ENCODE measurements at regions not wholly inside any gene's neighbourhood (a gene's known extent, or its start where the extent isn't known, plus 50 kb on each side); places are given as distances from the start of the nearest gene placed in this dataset.

DNA sequence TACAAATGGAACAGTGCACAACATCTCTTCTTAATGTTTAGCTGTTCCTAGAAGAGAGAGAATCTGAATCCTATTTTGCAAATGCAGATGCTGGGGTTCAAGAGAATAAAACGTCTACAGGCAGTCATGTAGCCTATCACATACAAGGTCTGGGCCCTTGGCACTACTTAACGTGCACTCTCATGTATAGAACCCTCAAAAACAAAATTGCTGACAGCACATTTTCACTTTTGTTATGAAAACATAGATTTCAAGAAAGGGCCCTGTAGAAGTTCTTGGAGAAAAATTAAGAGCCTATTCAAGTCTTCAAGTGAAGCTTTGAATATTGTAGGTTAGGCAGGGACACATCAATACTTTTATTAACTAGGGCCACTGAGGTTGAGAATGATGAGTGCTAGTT, 504.3 kb upstream of the FAM98A start:
- DNase-seq (ENCODE audit: low read depth): no peak

DNA sequence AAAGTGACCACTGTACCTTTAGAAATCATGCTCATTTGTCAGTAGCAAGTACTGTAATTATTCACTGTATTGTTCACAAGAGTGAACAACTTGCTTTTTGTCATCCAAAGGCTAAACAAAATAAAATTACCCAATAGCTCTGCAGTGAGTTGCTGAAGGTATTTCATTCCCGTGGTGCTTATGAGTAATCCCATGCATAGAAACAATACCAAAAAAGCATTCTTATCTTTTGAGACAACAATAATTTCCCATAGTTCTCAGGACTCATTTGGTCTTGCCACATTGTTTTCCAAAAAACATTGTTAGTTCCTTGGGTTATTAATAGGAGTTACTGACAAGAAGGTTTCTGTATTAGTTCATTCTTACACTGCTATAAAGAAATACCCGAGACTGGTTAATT, 503.2 kb upstream of the FAM98A start:
- no peak for DNase-seq (ENCODE audit: low read depth)

DNA sequence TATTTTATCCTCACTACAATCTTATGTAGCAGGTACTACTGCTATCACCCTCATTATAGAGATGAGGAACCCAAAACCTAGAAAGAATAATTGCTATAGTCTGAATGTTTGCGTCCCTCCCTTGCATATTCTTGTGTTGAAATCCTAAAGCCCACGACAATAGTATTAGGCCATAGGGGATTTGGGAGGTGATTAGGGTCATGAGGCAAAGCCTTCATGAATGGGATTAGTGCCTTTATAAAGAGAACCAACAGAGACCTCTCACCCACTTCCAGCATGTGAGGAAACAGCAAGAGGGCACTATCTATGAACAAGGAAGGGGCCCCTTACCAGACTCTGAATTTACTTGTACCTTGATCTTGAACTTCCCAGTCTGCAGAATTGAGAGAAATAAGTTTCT, 500.3 kb upstream of the FAM98A start:
- DNase-seq (ENCODE audit: low read depth): no peak

DNA sequence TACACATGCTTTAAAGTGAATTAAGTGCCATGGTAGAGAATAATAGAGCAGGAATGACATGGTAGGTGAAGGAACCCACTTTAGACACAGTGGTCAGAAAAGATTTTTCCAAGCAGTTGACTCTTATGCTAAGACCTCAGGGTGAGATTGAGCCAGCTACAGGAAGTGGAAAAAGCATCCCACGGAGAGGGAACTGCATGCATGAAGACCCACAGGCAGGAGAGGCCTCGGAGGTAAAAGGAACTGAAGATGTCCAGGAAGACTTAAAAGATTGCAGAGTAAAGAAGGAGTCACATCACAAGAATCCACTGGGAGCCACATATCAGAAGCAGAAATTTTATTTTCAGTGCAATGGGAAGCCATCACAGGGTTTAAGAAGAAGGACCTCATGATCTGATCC, 499.2 kb upstream of the FAM98A start:
- DNase-seq (ENCODE audit: low read depth): no peak

DNA sequence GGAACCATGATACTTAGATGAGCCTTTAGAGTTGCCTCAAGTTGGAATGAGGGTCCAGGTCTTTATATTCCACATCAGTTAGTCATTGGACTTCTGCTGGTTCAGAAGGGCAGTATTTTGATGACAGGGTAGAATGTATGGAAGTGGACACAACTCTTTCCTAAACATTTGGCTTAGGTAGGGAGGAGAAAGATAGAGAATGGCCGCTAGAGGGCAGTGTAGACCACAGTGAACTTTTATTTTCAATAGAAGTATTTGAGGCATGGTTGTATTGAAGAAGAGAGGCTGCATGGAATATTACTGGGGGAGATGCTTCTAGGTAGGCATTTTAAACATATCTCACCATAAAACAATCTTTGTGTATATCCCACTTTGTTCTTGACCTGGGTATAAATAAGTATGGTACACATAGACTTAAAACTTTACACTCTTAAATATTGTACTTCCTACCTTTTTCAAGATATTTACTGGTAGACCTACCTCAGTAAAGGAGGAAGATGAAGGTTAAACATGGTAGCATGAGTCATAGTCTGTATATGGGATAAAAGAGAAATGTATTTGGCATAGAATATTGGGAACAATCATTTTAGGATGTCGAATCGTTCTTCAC, 497.6 kb upstream of the FAM98A start:
- no peak for DNase-seq (ENCODE audit: low read depth)

DNA sequence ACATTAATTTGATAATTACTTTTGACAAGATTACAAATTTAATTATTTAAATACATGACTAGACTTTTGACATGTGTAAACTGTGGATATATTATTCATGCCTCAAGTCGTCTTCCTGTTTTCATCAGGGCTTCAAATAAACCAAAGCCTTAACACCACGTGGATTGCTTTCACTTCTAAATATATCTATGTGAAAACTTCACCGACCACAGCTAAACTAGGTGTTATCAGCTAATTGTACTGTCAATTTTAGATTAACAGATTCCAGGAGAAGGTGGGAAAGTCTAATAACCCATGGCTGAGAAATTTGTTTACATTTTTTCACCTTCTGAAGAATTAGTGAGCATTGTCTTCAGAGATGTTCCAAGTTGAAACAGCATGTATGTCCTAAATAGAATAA, 494.7 kb upstream of the FAM98A start:
- DNase-seq (ENCODE audit: low read depth): no peak

DNA sequence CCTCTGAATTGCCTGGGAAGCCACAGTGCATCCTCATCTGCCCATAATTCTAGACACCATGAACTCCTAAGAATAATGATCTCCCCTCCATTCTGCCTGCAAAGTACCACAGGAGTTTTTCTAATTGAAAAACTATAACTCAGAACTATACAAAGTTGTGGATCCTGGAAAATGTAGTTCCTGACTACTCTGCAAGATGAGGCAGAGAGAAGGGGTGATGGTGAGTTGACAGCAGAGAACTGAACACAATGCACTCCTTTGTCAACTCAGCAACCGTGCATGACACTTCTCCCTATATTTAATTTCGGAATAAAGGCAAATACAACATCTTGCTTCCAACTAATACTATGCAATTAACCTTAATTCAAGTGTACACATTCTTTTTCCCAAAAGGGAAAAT, 471.1 kb upstream of the FAM98A start:
- DNase-seq (ENCODE audit: low read depth): no peak

DNA sequence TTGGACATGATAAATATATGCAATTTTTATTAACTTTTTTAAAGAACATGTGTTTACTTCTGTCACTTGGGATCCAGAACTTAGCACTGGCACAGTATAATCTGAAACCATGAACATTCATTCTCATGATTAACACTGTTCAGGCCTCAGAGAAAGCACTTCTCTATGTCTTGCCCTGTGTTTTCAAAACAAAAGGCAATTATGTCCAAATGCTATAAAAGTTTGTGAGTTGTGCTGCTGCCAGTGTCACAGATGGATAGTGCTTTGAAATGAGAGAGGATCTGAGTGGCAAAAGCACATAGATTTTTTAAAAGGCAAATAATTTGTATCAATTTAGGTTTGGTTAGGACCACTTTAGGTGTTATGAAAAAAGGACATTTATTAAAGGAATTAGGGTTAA, 470.5 kb upstream of the FAM98A start:
- DNase-seq (ENCODE audit: low read depth): no peak

DNA sequence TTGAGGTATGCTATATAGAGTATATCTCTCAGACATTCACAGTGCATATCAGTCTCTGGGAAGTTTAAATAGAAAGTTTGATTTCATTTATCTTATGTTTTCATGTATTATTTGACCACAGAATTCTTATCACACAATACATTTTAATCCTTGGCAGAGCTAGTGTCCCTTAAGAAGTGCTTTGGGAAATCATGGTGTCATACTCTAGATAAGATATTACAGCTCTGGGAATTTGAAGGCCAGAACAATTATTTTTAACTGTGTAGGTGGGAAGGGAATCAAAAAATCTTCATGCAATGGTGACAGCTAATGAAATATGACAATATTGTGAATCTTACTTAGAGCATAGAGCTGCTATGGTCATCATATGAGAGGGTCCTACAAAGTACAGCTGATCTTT, 451.3 kb upstream of the FAM98A start:
- DNase-seq (ENCODE audit: low read depth): no peak

DNA sequence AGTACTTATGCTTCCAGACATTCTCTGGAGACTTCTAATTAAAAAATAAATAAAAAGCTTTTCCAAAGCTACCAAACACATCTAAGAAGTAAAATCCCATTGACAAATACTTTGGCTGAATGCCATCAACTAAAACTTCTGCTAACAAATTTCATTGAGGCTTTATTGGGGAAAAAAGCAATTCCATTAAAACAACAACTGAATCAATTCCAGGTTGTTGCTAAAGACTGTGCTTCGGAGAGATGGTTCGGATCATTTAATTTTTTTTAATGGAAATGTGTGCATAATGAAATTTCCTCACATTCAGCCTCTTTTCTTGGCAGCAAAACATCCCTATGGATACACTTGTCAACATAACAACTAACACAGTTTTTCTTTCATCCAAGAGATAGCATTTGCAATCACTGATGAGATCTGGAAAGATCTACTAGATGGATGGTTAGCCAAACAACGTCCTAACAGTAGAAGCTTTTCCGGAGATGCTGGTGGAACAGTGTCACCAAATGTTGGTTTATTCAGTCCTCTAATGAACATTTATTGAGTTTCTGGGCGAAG, 446.1 kb upstream of the FAM98A start:
- no peak for DNase-seq (ENCODE audit: low read depth)

DNA sequence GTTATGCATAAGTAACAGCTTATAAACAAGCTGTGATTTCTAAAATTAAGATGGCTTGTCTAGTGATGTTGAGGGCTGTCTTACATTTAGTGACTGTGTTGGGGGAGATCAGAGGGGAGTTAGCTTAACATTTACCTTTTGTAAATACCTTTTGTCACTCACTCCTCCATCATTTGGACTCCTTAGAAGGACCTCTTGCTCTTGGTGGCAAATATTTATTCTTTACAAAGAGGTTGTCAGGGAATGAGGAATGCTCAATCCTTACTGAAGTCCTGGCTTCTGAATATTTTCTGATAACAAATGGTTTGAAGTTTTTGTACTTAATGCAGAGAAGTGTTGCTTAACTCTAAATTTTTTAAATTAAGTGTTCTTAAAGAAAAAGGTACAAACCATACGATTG, 438.8 kb upstream of the FAM98A start:
- no peak for DNase-seq (ENCODE audit: low read depth)

DNA sequence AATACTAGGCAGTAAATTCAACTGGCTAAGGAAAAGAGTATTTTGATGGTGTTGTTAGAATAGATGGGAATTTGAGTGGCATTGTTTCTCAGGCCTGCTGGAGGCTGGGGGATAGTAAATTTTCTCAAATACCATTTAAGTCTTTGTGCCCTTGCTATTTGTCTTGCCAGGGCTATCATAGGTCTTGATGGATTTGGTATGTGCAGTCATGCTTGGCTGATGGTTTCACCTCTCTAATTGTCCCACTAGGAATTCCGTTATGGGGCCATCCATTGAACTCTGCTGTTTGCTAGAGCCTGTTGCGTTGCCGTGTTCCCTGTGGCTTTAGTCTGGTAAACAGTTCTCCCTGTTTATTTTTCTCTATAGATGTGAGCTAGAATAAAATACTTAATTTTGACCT, 438.1 kb upstream of the FAM98A start:
- no peak for DNase-seq (ENCODE audit: low read depth)

DNA sequence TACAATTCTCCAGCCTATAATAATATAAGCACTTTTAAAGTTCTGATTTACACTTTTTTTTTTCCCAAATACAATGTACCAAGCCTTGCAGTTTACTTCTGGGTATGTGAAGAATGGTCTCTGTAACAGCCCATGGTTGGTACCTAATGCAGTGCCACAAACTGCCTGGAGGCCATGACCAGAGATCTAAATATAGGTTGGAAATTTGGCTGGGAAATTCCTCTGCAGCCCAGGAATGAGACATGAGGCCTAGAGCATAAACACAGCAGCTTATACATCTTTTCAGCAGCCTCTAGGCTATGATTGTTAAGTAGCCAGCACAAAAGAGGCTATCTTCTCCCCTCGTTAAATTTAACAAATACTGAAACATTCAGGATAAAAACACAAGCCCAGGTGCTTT, 432.0 kb upstream of the FAM98A start:
- DNase-seq (ENCODE audit: low read depth): no peak

DNA sequence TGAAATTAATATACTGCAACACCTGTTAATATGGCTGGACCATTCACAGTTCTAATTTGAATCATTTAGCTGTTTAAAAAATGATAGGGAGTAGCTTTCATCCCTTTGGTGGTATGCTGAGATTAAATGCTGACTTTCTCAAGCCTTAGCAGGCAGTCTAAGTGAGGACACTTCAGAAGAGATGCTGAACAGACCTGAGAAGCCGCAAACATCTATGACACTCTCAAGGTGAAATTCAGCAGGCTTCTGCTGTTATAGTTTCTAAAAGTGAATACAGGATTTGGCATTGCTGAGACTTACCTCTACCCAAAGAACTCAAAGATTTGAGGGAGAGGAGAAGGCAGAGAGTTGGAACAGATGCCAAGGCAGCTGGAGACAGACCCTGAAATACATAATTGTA, 431.2 kb upstream of the FAM98A start:
- no peak for DNase-seq (ENCODE audit: low read depth)

DNA sequence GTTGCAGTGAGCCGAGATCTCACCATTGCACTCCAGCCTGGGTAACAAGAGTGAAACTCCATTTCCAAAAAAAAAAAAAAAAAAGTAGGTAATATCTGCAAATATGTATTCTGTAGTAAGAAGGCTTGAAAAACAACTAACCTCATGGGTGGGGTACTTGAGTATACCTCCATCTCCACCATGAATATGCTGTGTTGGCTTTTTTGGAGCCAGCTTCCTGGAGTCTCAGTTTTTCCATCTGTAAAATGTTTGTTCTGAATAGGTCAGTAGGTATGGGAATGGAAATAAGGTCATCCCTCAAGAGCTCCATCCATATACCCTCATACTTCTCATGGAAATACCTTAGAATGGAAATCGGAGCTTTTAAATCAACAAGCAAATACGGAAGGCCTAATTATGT, 430.0 kb upstream of the FAM98A start:
- no peak for DNase-seq (ENCODE audit: low read depth)

DNA sequence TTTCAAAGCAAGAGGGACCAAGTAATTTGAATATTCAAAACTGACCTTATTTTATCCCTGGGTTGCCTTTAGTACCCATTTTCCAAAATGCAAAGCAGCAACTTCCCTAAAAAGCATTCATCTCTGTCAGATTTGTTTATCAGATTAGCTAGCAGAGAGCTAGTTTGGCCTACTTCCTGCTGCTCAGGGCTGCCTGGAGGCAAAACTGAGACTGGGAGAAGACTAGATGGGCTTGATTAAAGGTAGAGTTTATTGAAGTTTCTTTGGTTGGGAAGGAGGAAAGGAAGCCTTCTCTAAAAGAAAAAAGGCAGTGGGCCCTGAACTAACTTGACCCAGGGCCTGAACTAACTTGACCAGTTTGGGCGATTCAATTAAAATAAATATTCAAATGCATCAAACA, 426.1 kb upstream of the FAM98A start:
- DNase-seq (ENCODE audit: low read depth): no peak

DNA sequence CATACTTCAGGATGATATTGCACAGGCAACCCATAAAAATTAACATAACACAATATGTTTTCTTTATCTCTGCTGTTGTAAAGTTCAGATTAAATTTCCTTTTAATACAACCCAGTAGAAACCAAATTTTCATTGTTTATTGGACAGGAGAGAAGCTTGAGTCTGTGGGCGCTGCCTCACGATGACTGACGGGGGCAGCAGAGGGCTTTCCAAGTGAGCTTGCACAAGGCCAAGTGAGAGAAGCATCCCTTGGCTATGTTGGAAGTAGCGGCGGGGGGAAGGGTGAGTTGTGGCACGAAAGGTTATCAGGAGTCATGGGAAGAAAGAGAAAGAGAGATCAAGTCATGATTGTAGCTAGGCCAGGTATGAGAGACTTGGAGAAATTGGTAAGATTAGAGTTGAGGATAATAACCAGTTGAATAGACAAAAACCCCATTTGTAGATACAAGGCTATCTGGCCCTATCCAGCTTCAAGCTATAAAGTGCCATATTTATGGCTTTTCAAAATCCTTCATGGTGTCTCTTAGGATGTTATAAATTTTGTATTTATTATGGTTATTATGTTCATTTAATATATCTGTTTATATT, 413.7 kb upstream of the FAM98A start:
- no peak for DNase-seq (ENCODE audit: low read depth)

DNA sequence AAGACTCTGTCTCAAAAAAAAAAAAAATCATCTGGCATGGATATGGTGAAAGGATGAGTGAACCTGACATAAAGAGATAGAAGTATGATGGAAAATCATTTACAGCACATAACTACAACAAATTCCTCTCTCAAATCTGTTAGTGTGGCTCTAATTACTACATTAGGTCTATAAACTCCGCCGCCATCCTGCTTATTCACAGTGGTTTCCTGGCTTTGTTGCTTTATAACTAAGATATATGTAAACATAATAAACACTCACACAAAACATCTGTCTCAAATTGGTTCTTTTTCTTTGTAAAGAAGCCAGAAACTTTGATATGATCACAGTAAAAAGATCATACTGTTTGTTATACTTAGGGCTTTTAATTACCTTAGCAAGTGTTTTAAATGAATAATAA, 412.6 kb upstream of the FAM98A start:
- DNase-seq (ENCODE audit: low read depth): no peak

DNA sequence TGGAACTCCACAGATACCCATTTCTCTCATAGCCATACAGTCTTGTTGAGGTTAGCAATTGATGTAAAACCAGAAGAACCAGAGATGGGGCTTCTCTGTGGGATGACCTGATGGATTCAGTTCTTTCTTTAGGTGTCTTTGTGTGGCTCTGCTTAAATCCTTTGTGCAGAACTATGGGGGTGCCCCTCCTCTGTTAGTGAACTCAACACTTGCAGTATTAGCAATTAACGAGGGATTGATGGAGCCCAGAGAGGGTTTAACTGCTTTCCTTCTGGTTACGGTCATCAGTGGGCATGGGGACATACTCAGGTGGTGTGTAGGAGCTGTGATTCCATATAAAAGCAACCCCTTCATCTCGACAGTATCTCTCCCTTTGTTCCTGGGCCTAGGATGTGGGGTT, 406.8 kb upstream of the FAM98A start:
- no peak for DNase-seq (ENCODE audit: low read depth)

DNA sequence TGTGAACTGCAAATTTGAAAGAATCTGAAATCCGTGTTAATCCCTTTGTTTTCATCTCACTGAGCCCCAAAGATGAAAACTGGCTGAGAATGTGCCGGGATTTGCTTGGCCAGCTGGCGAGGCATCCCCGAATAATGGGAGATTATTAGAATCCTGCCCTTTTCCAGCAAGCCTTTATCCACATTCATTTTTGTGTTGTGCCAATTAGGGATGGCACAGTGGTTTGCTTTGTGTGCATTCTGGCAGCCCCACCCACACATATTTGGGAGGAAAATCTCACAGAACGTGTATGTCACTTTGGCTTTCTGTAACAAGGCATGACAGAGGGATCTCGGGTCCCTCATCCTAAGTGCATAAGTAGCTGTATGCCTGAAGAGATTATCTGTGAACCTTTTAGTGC, 405.8 kb upstream of the FAM98A start:
- no peak for DNase-seq (ENCODE audit: low read depth)

DNA sequence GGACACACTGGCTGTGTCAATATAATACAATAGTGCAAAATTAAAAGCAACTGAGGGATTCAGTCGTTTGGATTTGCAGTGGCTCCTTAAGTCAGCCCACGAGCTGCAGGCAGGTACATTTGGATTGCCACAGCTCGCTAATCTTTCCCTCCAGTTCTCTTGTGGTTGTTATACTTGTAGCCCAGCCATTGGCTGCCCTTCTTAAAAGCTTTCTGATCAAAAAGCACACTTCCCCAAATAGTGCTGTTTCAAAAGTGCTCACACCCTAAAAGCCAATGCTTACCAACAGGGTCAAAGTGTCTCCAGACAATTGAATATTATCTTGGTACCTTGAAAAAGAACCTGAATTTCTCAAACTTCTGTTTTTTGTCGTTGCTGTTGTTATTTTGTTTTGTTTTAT, 404.7 kb upstream of the FAM98A start:
- DNase-seq (ENCODE audit: low read depth): no peak

DNA sequence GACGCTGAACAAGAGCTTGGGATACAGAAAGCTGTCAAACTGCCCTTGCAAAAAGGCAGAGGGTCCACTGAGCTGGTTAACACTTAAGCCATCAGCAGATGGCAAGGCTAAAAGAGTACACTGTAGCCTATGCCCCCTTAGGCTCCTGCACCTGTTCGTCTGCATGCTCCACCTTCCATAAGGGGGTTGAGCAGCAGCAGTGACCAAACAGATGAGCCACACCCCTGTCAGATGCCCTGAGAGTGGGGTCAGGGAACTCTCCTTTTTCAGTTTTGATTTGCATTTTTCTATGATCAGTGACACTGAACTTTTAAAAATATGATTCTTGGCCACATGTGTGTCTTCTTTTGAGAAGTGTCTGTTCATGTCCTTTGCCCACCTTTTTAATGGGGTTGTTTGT, 402.5 kb upstream of the FAM98A start:
- DNase-seq (ENCODE audit: low read depth): no peak

DNA sequence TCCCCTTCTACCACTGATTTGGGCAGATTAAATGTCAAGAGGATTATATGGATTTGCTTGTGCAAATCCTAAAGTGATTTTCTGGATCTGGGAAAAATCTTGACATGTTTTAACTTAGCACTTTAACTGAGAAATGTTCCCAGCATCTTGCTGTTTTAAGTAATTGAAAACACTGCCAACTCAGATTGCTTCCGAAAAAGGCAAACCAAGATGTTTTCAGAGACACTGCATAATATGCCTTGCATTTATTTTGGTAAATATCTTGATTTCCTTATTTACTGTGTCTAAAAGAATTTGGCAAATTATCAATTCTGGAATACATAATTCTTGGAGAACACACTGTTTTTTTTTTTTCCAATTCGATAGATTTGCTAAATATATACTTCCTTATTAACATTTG, 385.0 kb upstream of the FAM98A start:
- DNase-seq (ENCODE audit: low read depth): no peak

DNA sequence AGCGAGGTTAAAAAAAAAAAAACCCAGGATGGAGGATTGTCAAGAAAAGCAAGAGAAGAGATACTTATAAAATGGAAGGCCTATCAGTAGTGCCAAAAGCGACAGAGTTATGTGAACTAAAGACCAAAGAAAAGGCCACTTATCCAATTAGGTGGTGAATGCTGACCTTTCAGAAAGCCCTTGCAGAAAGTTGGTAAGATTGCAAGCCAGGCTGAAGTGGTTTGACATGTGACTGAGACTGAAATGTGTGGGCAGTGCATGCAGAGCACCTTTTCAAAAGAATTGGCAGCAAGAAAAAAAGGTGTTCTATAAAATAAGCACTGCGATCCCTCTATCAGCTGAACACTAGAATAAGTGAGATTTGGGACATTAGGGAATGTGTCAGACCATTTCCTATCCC, 379.4 kb upstream of the FAM98A start:
- DNase-seq (ENCODE audit: low read depth): no peak

Measured in activated T-helper 9 cell treated with anti-CD3 and anti-CD28 coated beads, Interleukin-2, amount 50 U/mL, for 16 hours (primary cell).